ENCODE measurements at regions not wholly inside any gene's neighbourhood (a gene's known extent, or its start where the extent isn't known, plus 50 kb on each side); places are given as distances from the start of the nearest gene placed in this dataset.
A peak's percentile ranks its signal among the peaks of the same experiment; 100 is the strongest.

DNA sequence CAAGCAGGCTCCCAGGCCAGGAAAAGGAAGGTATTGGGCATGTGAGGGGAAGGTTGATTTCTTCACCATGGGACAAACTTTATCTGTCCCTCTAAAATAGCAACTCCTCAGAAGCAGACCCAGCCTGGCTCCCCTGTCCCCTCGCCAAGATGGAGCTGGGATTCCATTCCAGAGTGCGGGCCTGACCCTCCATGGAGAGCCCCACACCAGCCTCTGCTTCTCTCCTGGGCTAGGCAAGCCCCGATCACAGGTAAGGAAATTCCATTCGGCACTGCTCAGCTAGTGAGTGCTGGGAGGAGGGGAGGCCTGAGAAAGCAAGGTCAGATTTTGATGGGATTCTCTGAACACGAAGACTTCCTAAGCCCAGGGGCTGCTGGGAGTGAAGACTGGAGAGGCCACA lies 98.4 kb downstream of the EFNB1 start:
- DNase-seq, result no peak

DNA sequence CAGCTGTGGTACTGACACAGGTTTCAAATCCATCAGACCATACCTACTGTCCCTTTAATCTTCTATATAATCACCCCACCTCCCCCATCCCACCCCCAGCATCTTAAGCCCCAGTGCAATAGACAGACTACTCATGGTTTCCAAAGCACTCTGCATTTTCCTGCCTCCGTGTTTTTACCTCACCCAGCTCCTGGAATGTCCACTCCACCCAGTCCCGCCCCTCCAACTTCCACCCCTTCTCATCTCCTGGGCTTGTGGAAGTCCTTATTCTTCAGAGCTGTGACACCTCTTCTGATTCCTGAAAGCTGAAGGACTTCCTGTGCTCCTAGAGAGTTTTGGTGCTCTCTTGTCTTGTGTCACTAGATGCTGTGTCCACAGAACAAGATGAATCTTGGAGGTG lies 94.3 kb downstream of the EFNB1 start:
- no peak for DNase-seq

DNA sequence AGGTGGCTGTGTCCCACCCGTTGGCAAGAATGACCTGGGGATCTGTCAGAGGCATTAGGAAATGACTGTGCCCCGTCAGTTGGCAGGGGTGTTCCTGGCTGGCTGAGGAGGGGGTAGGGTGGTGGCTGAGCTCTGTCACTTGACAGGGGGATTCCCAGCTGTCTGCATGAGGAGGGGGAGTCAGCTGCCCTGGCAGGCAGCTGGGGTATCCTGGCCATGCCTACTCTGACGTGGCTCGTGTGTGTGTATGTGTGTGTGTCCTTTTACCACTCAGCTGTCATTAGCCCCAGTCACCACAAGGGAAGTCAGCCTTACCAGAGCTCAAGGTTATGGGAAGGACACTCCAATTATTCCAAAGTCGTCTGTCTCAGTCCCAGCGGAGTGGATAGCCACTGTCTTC lies 93.2 kb downstream of the EFNB1 start:
- no peak for DNase-seq

DNA sequence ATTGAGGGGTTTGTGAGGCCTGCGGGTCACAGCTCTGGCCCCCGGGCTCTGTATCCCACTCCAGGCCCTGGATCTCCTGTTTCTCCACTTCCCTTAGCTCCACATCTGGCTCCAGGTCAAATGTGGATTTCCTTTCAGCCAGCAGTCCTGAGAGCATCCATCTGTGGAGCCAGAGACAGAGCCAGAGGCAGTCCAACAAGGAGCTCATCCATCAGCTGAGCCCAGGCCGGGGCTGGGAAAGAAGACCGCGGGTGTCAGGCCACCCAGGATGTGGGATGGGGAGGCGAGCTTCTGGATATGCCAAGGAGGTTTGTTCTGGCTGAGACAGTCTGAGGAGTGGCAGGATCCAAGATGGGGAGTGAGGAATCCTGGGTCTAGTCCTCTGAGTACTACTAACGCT lies 91.7 kb downstream of the EFNB1 start:
- peak; percentile 62 to 70 for DNase-seq

DNA sequence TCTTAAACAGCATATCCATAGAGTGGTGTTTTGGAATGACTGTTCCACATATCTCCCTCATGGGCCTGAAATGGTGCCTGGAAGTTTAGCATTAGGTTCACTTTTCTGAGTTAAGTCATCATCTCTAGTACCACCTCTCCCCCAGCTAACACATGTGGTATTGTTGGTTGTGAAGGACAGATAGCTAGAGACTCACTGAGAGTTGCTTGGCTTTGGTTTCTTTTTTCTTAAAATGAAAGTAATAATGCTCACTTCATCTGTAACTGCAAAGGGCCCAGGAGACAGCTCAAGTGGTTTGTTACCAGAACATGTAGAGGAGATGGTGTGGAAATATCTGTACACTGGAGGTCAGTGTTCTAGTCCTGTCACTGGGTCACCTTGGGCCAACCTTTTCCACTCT lies 90.9 kb downstream of the EFNB1 start:
- no peak for DNase-seq

DNA sequence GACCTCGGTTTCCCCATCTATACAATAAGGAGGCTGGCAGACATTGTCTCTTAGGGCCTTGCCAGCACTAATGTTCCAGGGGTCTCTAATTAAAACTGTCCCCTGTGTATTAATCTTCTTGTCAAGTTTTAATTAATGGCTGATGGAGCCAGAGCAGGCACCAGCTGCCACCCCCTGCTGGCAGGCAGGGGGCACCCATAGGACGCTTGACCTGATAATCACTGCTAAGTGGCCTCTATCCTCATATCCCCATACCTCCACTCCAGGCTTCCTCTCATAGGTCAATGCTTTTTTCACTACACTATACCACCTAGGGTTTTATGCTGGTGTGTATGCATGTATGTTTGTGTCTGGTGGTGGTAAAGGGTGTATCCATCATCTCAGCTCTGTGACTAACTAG lies 89.4 kb downstream of the EFNB1 start:
- no peak for DNase-seq

DNA sequence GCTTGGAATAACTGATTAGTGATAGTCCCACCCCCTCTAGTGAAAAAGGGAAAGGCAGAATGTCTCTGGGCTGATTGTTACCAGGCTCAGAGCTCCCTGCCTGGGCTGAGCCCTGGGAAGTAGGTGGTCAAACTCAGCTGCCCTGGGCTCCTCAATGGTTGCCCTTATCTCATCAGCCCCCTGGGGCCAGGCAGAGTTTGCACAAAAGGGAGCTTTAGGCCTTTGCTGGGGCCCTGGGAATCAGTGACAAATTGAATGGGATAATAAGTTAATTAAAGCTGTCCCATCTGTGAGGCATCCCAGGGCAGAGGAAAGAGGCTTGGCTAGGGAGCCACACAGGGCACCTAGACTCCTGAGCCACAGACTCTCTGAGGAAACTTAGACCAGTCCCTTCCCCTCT lies 89.0 kb downstream of the EFNB1 start:
- no peak for DNase-seq

DNA sequence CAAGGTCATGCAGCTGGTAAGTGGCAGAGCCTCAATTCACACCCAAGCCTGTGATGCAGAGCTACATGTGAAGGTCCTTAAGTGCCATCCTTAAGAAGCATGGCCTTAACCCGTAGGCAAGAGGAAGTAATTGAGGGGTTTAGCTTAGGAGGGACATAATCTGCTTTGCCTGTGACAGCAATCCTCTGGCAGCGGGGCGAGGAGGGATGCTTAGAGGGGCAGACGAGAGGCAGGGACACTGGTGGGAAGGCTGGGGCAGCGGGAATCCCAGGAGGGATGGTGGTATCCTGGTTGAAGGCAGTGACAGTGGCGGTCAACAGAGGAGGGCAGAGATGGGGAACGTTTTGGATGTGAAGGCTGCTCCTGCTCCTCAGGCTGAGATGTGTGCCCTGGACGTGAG lies 88.1 kb downstream of the EFNB1 start:
- no peak for DNase-seq

DNA sequence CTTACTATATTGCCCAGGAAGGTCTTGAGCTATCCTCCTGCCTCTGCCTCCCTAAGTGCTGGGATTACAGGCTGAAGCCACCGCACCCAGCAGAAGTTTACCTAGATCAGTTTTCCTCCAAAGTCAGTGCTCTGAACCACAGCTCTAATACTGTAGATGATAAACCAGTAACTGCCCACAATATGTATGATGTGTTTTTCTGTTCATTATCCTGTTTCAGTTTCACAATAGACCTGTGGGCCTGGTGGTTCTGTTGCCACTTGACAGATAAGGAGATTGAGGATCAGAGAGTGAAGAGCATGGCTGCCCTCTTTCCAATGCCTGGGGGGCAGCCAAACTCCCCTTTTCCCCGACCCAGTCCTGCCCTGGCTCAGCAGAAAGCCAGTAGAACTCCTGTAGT lies 87.0 kb downstream of the EFNB1 start:
- no peak for DNase-seq

DNA sequence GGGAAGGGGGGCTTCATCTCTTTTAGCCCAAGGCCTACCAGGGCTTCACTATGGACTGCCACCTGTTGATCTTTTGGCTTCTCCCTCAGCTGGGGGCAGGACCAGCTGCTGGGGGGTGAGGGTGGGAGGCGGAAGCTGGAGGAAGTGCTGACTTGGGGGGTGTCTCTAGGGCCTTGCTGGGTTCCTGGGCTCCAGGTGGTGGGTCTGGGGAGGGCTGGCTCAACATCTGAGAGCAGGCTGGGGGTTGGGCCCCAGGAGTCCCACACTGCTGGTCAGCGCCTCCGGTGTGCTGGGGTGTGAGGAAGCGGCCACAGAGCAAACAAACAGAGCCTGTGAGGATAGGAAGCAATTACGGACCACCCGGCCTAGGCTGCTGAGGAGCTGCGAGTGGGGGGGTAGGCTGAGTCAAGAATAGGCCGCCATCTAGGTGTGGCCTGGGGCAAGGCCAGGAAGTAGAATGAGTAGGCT lies 85.7 kb downstream of the EFNB1 start:
- no peak for DNase-seq

DNA sequence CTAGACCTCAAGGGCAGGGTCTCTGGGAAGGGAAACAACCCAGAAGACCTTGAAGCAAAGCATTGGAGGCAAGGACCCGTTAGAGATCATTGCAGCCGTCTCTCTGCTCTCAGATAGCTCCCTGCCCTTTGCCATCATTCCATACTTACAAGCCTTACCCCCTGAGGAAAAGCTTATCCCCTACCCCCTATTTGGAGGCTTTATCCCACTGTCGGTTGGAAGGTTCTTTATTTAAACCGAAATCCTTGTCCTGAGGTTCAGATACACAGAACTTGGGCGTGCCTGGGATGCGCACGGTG lies 84.4 kb downstream of the EFNB1 start:
- no peak for DNase-seq

DNA sequence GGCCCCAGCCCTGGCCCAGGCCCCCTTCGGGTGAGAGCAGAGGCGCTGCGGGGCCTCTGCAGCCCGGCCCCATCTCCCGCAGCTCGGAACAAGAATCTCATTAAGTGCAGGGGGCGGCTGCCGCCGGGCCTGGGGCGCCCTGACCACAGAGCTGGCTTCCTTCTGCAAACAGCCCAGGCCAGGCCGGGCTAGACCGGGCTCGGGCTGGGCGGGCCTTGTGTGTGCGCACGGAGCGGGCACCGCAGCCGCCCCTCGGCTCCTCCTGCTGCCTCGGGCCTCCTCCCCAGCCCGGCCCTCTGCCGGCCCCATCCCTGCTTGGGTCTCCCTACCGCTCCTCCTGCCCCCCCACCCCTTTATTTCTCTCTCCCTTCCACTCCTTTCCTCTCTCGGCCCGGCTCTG lies 83.3 kb downstream of the EFNB1 start:
- no peak for DNase-seq

DNA sequence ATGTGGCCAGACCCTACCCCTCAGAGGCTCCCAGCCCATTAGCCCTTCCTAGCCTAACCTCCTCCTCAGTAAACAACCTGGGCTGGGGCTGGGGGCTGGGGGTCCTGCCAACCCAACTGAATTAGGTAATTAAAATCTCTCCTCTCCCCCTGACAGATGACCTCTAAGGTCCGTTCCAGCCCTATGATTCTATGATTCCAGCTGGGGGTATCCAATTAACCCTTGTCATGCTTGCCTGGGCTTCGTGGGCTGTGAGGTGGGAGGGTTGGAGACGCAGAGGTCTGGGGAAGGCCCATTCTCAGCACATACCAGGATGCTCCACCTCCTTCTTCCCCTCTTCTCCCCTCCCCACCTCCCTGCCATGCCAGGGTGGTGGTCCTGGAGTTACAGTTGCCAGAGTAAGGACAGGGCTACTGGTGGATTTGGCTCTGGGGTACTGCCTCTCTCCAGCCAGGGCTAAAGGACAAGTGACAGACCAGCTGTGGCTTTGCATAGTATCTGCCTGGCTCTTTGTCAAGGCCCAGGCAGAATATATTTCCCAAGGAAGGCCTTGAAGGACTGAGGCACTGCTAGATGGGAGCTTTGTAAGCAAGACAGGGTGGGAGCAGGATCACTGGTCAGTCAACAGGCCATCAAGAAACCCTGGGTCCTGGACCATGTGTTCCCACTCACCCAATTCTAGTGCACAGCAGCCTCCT lies 82.1 kb downstream of the EFNB1 start:
- no peak for DNase-seq

DNA sequence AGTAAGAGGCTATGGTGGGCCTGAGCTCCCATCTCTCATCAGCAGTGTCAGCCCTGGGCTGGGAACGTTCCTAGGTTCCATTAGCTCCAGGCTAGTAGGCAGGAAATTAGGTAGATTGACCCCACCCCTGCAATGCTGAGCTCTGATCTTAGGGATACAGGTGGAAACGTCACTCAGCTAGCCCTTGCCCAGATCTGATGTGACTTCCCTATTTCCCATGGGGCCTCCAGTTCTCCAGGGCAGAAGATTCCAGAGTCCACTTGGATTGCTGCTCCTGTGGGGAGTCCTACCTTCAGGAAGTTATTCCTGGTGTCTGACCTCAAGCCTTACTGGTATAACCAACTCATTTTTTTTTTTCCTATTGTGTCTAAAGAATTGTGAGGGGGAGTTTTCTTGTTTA lies 81.1 kb downstream of the EFNB1 start:
- no peak for DNase-seq

DNA sequence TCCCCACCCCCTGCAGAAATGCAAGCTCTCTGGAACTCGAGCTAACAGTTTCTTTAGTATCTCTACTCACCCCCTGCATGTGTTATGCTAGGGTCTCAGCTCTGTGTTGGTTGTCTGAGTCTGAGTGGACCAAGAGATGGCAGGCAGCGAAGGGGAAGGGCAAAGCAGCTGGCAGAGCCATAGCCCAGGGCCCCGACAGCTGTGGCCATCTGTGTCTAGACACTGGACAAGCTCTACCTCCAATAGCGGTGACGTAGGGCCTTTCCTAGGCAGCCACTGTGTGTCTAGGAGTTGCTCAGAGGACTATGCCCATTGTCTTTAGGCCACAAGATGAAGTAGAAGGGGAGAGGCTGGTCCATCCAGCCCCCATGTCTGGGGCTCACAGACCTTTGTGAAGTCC lies 79.2 kb downstream of the EFNB1 start:
- no peak for DNase-seq

DNA sequence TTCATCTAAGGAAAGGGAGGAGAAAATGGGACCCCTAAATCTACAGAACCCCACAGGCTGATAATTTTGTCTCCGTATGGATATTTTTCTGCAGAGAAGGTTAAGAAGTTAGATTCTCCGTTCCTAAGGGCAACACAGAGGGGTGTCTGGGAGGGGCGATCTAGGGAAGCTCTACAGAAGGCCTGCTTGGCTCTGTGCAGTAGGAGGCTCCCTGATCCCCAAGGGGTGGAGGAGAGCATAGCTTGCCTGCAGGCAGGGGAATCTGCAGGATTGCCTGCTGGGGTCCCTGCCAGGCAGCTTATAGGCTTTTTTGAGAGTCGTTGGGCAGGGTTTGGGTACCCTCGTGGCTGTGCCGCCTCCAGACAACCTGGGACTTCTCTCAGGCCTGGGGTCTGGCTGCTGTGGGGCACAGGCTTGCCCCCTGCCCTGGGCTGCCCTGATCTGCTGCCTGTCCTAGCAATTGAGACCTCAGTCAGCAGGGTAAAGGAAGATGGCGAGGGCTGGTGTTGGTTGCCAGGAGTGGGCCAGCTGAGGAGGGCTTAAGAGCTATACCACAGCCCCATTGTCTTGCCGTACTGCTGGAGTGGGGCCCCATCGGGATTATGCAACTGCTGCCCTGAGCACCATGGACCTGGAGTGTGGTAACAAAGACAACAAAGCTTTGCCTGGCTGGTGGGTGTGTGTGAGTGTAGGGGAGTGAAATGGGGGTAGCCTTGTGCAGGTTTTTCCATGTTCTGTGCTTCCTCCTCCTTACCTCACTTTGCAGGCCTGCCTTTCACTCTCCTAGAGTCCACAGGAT lies 74.1 kb downstream of the EFNB1 start:
- no peak for DNase-seq

DNA sequence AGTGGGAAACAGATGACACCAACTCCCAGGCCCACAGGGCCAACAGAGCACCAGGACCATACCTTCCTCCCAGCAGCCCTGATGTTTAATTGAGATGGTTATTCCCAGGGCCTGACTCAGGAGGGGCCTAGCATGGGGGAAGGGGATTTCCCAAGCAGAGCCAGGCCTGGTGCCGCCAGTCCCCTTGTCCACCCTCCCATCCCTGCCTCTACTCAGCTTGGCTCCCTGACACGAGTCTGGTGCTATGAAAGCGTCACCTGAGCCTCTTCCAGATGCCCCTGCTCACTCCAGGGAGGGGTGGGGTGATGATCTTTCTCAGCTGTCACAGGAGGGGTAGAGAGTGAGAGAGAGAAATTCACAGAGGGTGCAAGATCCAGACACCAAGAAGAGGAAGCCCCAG lies 72.7 kb downstream of the EFNB1 start:
- DNase-seq, result no peak

DNA sequence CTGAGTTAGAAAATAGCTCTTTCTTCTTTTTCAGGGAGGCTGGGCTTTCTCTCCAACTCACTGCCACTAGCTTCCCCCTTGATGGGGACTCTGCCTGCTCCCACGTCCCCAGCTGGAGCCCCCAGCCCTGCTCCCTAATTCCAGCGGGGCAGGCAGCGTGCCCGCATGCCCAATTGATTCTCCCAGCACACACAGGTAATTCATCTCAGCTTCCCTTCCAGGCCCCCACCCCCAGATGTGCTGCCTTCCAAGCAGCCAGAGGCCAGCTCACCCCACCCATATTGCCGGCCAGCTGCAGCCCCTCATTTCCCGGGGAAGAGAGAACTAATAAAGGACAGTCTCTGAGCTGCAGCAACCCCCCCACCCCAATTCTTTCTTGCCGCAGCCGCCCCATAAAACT lies 69.8 kb downstream of the EFNB1 start:
- DNase-seq, result no peak

DNA sequence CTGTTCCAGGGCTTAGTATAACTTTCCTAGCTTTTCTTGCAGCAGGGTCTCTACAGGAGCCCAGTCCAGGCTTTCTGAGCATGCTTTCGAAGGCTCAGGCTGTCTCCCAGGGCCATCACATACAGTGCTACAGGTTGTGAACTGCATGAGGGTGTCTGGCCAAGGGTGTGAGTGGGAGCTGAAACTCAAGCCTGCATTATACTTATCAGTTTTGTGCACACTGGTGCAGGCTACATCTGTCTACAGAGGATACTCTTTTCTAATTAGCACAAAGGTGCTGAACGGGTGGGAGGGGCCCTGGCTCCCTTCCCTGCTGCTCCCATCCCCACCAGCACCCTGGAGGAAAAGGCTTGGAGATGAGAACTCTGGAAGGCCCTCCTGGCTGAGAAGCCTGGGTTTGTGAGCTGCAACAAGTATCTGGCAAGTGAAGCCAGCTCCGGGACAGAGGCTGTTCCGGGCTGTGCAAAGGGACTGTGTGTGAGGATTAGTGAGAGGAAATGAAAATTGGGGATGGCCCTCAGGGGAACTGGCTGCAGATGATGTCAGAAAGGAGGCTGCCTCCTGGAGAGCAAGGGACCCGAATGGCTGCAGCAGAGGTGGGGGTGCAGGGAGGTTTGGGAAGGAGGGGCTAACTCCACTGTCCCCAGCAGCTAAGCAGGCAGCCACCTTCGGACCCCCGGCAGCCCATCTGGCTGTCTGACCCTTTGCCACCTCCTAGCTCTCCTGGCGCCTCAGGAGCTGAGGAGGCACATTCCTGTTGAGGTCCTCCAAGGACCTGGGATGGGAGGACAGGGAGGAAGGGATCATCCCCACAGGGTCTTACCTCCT lies 68.5 kb downstream of the EFNB1 start:
- DNase-seq, result no peak

DNA sequence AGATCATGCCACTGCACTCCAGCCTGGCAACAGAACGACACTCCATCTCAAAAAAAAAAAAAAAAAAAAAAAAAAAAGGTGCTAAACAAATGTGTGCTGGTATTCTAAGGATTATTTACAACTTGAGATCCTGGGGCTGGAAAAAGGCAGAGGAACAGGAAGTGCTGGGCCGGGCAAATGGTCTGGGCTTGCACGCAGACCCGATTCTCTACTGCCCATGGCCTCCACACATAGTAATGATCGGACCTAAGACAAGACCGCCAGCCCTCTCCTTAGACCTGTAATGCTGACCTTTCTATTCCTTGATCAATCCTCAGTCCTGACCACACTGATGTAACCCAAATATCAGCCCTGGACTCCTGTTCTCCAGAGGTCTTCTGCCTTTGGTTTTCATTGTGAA lies 67.8 kb downstream of the EFNB1 start:
- DNase-seq, result no peak

DNA sequence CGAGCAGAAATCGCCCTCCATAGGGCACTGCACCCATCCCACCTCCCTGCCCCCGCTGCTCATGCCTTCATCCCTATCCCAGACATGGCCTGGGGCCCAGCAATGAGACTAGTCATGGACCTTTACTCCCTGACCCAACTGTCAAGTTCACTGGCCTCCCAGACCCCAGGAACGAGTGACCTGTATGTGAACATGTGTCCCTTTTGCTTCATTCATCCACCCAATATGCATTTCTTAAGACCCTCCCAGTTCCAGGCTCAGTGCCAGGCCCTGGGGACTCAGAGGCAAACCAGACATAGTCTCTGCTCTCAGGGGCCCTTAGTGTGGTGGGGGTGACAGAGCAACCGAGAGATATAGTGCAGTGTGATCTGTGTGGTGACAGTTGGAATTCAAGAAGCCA lies 67.0 kb downstream of the EFNB1 start:
- DNase-seq, result no peak

DNA sequence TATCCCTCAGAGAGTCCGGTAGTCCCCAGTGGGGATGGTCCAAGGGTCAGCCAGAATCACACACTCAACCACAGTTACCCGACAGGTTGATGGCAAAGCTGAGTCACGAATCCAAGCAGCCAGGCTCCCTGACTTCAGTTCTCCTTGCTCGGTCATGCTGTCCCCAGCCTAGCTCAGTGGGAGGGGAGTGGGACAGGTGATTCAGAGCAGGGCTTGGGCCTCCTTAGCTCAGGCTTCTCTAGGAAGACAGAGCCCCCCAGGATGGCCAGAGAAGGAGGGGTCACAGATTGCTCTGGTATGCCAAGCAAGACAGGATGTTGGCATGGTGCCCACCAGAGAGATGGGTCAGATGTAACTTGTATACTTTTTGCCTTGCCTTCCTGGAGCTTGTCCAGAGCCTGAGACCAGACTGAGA lies 66.5 kb downstream of the EFNB1 start:
- DNase-seq, result peak; percentile 61
